ENCODE measurements at regions not wholly inside any gene's neighbourhood (a gene's known extent, or its start where the extent isn't known, plus 50 kb on each side); places are given as distances from the start of the nearest gene placed in this dataset.

DNA sequence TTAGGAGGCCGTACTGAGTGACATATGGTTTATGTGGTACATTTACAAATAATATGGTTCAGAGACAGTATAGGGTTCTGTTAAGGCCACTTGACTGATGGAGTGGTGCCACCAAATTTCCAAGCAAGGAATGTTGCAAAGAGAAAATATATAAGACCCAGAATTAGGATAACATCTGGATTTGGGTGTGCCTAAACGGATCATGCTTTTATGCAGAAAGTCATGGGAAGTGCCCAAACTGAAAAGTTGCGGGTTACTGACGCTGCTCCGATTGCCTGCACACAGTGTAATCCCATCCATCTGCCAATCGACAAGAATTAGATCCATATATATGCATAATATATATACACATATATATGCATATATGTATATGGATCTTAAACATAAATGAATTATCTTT is 138.4 kb upstream of the DCN start:
- no peak overlapping the region for H3K4me3 ChIP-seq (ENCODE audit: low read length)
- no peaks in the 10 kb centered on the region for H3K27me3 ChIP-seq (ENCODE audit: low read depth, low read length)
- no peak overlapping the region for H3K9ac ChIP-seq (ENCODE audit: low read length)
- H2AFZ ChIP-seq (ENCODE audit: low read depth, low read length): no peak overlapping the region
- H3K4me1 ChIP-seq (ENCODE audit: low read length): peaks cover 15% of the 10 kb centered on the region
- no peaks in the 10 kb centered on the region for H3K36me3 ChIP-seq (replicated peaks; ENCODE audit: low read depth, low read length)
- H4K20me1 ChIP-seq (ENCODE audit: insufficient read depth, low read length): no peaks in the 10 kb centered on the region
- no peaks in the 10 kb centered on the region for H3K9me3 ChIP-seq (ENCODE audit: insufficient read depth, low read length)
- TF ChIP-seq, protein P1, sequence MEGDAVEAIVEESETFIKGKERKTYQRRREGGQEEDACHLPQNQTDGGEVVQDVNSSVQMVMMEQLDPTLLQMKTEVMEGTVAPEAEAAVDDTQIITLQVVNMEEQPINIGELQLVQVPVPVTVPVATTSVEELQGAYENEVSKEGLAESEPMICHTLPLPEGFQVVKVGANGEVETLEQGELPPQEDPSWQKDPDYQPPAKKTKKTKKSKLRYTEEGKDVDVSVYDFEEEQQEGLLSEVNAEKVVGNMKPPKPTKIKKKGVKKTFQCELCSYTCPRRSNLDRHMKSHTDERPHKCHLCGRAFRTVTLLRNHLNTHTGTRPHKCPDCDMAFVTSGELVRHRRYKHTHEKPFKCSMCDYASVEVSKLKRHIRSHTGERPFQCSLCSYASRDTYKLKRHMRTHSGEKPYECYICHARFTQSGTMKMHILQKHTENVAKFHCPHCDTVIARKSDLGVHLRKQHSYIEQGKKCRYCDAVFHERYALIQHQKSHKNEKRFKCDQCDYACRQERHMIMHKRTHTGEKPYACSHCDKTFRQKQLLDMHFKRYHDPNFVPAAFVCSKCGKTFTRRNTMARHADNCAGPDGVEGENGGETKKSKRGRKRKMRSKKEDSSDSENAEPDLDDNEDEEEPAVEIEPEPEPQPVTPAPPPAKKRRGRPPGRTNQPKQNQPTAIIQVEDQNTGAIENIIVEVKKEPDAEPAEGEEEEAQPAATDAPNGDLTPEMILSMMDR (IDR thresholded peaks at IDR 0.05; ENCODE audit: low read depth, low read length): no peak
- no peak for TF ChIP-seq EZH2phosphoT487 (IDR thresholded peaks at IDR 0.05; ENCODE audit: low read depth)
- no peak overlapping the region for H3K27ac ChIP-seq (ENCODE audit: low read length)
- no peaks in the 10 kb centered on the region for H3K79me2 ChIP-seq (ENCODE audit: low read length)
- H3K4me2 ChIP-seq (ENCODE audit: low read length): no peak overlapping the region

DNA sequence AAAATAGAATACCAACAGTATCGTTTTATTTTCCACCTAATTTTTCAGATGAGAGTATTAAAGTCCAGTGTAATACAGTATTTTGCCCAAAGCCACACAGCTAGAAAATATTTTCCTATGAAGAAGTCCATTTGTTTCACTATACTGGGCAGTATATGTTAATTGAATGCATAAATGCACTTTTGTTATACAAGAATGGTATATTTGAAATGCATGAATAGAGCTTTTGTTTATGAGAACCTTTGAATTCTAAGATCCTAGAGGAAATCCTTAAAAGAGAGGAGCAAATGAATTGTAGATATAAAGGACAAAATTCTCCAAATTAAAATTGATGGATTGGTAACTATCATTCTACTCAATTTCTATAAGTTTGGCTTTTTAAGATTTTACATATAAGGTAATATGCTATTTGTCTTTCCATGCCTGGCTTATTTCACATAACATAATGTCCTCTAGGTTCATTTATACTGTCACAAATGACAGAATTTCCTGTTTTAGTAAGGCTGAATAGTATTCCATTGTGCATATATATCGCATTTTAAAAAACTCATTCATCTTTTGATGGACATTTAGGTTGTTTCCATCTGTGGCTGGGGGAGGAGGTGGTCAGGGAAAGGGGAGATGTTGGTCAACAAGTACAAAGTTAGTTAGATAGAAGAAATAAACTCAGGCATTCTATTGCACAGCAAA is 136.6 kb upstream of the DCN start:
- TF ChIP-seq EZH2phosphoT487 (IDR thresholded peaks at IDR 0.05; ENCODE audit: low read depth): no peak
- no peaks in the 10 kb centered on the region for H3K27me3 ChIP-seq (ENCODE audit: low read depth, low read length)
- no peak overlapping the region for H3K4me3 ChIP-seq (ENCODE audit: low read length)
- H3K9me3 ChIP-seq (ENCODE audit: insufficient read depth, low read length): peaks cover 10% of the 10 kb centered on the region; the same call in 1 of the 2 replicates
- H3K4me1 ChIP-seq (ENCODE audit: low read length): no peaks in the 10 kb centered on the region
- H3K4me2 ChIP-seq (ENCODE audit: low read length): no peak overlapping the region
- H3K9ac ChIP-seq (ENCODE audit: low read length): no peak overlapping the region
- no peak overlapping the region for H3K27ac ChIP-seq (ENCODE audit: low read length)
- no peaks in the 10 kb centered on the region for H3K79me2 ChIP-seq (ENCODE audit: low read length)
- peaks cover 2% of the 10 kb centered on the region for H3K36me3 ChIP-seq (replicated peaks; ENCODE audit: low read depth, low read length)
- H4K20me1 ChIP-seq (ENCODE audit: insufficient read depth, low read length): no peaks in the 10 kb centered on the region
- H2AFZ ChIP-seq (ENCODE audit: low read depth, low read length): no peak overlapping the region

DNA sequence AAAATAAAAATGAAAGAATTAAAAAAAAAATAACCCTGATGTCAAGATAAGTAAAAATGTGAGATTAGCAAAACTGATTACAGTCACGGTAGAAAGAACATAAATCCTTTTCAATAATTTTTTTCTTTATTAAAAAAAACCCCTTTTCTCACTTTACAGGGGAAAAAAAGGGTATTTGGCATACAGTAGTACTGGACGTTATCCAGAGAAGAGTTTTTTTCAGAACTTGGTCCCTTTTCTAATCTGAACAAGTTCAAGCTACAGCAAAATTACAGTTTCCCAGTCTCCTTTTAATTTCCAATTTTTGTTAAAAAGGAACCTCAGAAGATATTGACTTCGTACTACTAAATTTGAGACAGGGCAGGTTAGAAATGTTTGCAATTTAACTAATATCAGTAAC is 134.7 kb upstream of the DCN start:
- Histone ChIP-seq H3K27ac (ENCODE audit: low read length) (no peak overlapping the region), H4K20me1 (ENCODE audit: insufficient read depth, low read length) (no peaks in the 10 kb centered on the region), H3K4me1 (ENCODE audit: low read length) (peaks cover 11% of the 10 kb centered on the region), H3K9ac (ENCODE audit: low read length) (no peak overlapping the region), H3K27me3 (ENCODE audit: low read depth, low read length) (no peaks in the 10 kb centered on the region), H3K79me2 (ENCODE audit: low read length) (no peaks in the 10 kb centered on the region), H3K4me3 (ENCODE audit: low read length) (no peak overlapping the region), H2AFZ (ENCODE audit: low read depth, low read length) (no peak overlapping the region), H3K36me3 (replicated peaks; ENCODE audit: low read depth, low read length) (peaks cover 2% of the 10 kb centered on the region), H3K4me2 (ENCODE audit: low read length) (no peak overlapping the region), H3K9me3 (ENCODE audit: insufficient read depth, low read length) (peaks cover 10% of the 10 kb centered on the region; the same call in 1 of the 2 replicates)
- TF ChIP-seq, protein P1 (IDR thresholded peaks at IDR 0.05; ENCODE audit: low read depth, low read length): no peak
- TF ChIP-seq EZH2phosphoT487 (IDR thresholded peaks at IDR 0.05; ENCODE audit: low read depth): no peak

DNA sequence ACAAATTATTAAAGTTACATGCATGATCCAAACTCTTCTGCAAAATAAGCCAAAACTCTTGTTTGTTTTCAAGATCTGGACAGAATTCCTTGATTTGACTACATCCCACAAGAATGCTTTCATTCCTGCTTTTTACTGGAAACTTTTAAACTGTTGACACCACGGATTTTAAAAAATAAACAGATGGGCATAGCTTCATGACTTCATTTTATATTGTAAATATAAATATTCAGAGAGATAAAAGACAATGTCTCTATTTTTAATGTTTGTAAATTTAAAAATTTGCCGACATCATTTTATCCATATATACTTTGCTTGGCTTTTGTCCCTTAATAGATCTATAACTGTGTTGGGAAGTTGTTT is 134.3 kb upstream of the DCN start:
- Histone ChIP-seq H3K4me3 (ENCODE audit: low read length) (no peak overlapping the region), H4K20me1 (ENCODE audit: insufficient read depth, low read length) (no peaks in the 10 kb centered on the region), H3K79me2 (ENCODE audit: low read length) (no peaks in the 10 kb centered on the region), H3K9ac (ENCODE audit: low read length) (no peak overlapping the region), H3K4me1 (ENCODE audit: low read length) (peaks cover 11% of the 10 kb centered on the region), H3K4me2 (ENCODE audit: low read length) (no peak overlapping the region), H3K9me3 (ENCODE audit: insufficient read depth, low read length) (peaks cover 10% of the 10 kb centered on the region; the same call in 1 of the 2 replicates), H3K27ac (ENCODE audit: low read length) (no peak overlapping the region), H2AFZ (ENCODE audit: low read depth, low read length) (no peak overlapping the region), H3K36me3 (replicated peaks; ENCODE audit: low read depth, low read length) (peaks cover 2% of the 10 kb centered on the region), H3K27me3 (ENCODE audit: low read depth, low read length) (no peaks in the 10 kb centered on the region)
- TF ChIP-seq, protein P1 (IDR thresholded peaks at IDR 0.05; ENCODE audit: low read depth, low read length): no peak
- no peak for TF ChIP-seq EZH2phosphoT487 (IDR thresholded peaks at IDR 0.05; ENCODE audit: low read depth)

All from OCI-LY3 (cell line).